K562 (cell line): ENCODE measurements at regions not wholly inside any gene's neighbourhood (a gene's known extent, or its start where the extent isn't known, plus 50 kb on each side); places are given as distances from the start of the nearest gene placed in this dataset.

ENCODE experiments used
- ATAC-seq: fragments of 200-7000 bp; cut with Tn5 transposase; 3 replicates; pipeline ENCODE4 v1.9.1; 2020; ENCODE audit warnings: moderate library complexity
- BruUV-seq: library from RNA; stranded (reverse); fragments of 400-500 nt; replicated peaks from 2 replicates; lab custom pipeline; 2021; lab: Mats Ljungman, UMichigan
- CTCF ChIA-PET: fragments of 300-600 bp; formaldehyde crosslinking; extraction: SDS; loops from one replicate; lab custom pipeline; 2021; ENCODE audit warnings: low intra/inter-chr PET ratio; lab: Yijun Ruan, JAX
- POLR2A ChIA-PET: fragments of 300-600, 350-650 bp; sonication (Branson Sonifier 250); formaldehyde crosslinking; extraction: SDS; loops from one replicate; lab custom pipeline; 2021; ENCODE audit warnings: antibody characterized with exemption, inconsistent platforms; lab: Yijun Ruan, JAX
- DNase-seq, 4 experiments: peaks; one replicate each; pipeline versions ENCODE4 v3.0.0 to v3.0.0-alpha.2; 2011 to 2018; ENCODE audit warnings: low spot score in 3 of 4, mixed read lengths in 3 of 4; ENCODE audit errors: extremely low read depth in 1 of 4
- FAIRE-seq: peaks from 2 replicates; lab custom pipeline; 2011; peaks lifted over from hg19 to GRCh38; lab: Jason Lieb, UNC
- H2AFZ ChIP-seq: 2 replicates; pipeline ENCODE4 v1.6.0; 2011; ENCODE audit warnings: low read depth, low read length, control low read depth, inconsistent platforms
- H3K27ac ChIP-seq: fragments of 200-600 bp; 3 replicates; pipeline ENCODE4 v1.8.0; 2011; ENCODE audit warnings: low read depth, mild to moderate bottlenecking, control low read depth, inconsistent platforms, low read length, moderate library complexity, mixed read lengths; ENCODE audit errors: extremely low read depth
- H3K27me3 ChIP-seq, 2 experiments: fragments of 300-600 bp in 1 of 2; 2 replicates in 1 of 2; 3 replicates in 1 of 2; pipeline versions ENCODE4 v1.6.0 to v1.8.0; 2011; ENCODE audit warnings: inconsistent platforms in 2 of 2, low read length in 2 of 2, mild to moderate bottlenecking in 1 of 2, mixed read lengths in 1 of 2, moderate library complexity in 1 of 2; ENCODE audit not compliant: control insufficient read depth in 2 of 2, insufficient read depth in 2 of 2
- H3K36me3 ChIP-seq: fragments of 300-600 bp; 3 replicates; pipeline ENCODE4 v1.8.0; 2011; ENCODE audit warnings: mild to moderate bottlenecking, low read length, inconsistent platforms; ENCODE audit not compliant: control insufficient read depth, insufficient read depth
- H3K4me1 ChIP-seq, 2 experiments: fragments of 200-600 bp in 1 of 2; replicated peaks in 1 of 2; 2 replicates in 1 of 2; 3 replicates in 1 of 2; pipeline versions ENCODE4 v1.5.1 to v1.8.0; 2011; ENCODE audit warnings: inconsistent platforms in 2 of 2, low read length in 2 of 2, mild to moderate bottlenecking in 1 of 2, mixed read lengths in 1 of 2, moderate library complexity in 1 of 2; ENCODE audit not compliant: control insufficient read depth in 2 of 2, insufficient read depth in 2 of 2
- H3K4me2 ChIP-seq: 2 replicates; pipeline ENCODE4 v1.6.1; 2011; ENCODE audit warnings: low read length, control low read depth, inconsistent platforms, mixed read lengths; ENCODE audit not compliant: insufficient read depth
- H3K4me3 ChIP-seq: fragments of 200-600 bp; sonication (generic), shearing (Covaris generic); 2 replicates; pipeline ENCODE4 v1.5.1; 2016; ENCODE audit warnings: control low read depth, inconsistent platforms
- H3K79me2 ChIP-seq: fragments of 200-600 bp; 3 replicates; pipeline ENCODE4 v1.8.0; 2011; ENCODE audit warnings: low read length, inconsistent platforms; ENCODE audit not compliant: control insufficient read depth, insufficient read depth
- H3K9ac ChIP-seq, 2 experiments: 2 replicates each; pipeline versions ENCODE4 v1.6.0 to v1.6.1; 2011; ENCODE audit warnings: low read depth in 2 of 2, low read length in 2 of 2, control low read depth in 1 of 2, inconsistent platforms in 1 of 2, mild to moderate bottlenecking in 1 of 2, mixed read lengths in 1 of 2; ENCODE audit not compliant: insufficient read depth in 1 of 2
- H3K9me1 ChIP-seq: one replicate; pipeline ENCODE4 v1.6.0; 2011; ENCODE audit warnings: inconsistent platforms, mild to moderate bottlenecking, low read length, moderate library complexity; ENCODE audit not compliant: control insufficient read depth, insufficient read depth
- H3K9me3 ChIP-seq: replicated peaks from 2 replicates; pipeline ENCODE4 v1.5.1; 2011; ENCODE audit warnings: low read depth, low read length, inconsistent platforms; ENCODE audit not compliant: control insufficient read depth, insufficient read depth
- H4K20me1 ChIP-seq: replicated peaks from 2 replicates; pipeline ENCODE4 v1.6.1; 2011; ENCODE audit warnings: low read length, inconsistent platforms, mixed read lengths; ENCODE audit not compliant: control insufficient read depth, insufficient read depth
- CSDE1 ChIP-seq, 2 experiments: fragments of 450-650 bp; IDR thresholded peaks; 2 replicates each; pipeline ENCODE4 v1.6.1; 2016; ENCODE audit warnings: mild to moderate bottlenecking in 1 of 2
- ERF ChIP-seq: fragments of 450-650 bp; formaldehyde crosslinking; IDR thresholded peaks from 2 replicates; pipeline ENCODE4 v1.4.0; 2020; ENCODE audit warnings: mild to moderate bottlenecking, mixed read lengths
- FOS ChIP-seq: IDR thresholded peaks from 3 replicates; pipeline ENCODE4 v1.6.1; 2011; ENCODE audit not compliant: insufficient read length; ENCODE audit errors: extremely low read depth
- FOXJ3 ChIP-seq: sonication (generic); formaldehyde crosslinking; IDR thresholded peaks from 2 replicates; pipeline ENCODE4 v1.4.0; 2020; ENCODE audit warnings: mild to moderate bottlenecking, missing genetic modification reagents
- NFIC ChIP-seq: fragments of 450-650 bp; IDR thresholded peaks from 2 replicates; pipeline ENCODE4 v1.6.1; 2017; ENCODE audit warnings: mild to moderate bottlenecking, inconsistent platforms
- NFRKB ChIP-seq: fragments of 450-650 bp; IDR thresholded peaks from 2 replicates; pipeline ENCODE4 v1.6.1; 2016; ENCODE audit warnings: low read depth
- NONO ChIP-seq, 2 experiments: fragments of 200-400 bp in 1 of 2; fragments of 450-650 bp in 1 of 2; formaldehyde crosslinking in 1 of 2; IDR thresholded peaks; 2 replicates each; pipeline ENCODE4 v1.6.1; 2017; ENCODE audit warnings: low read depth in 2 of 2, mild to moderate bottlenecking in 2 of 2, moderate library complexity in 2 of 2, low read length in 1 of 2
- TAF9B ChIP-seq: fragments of 450-650 bp; IDR thresholded peaks from 2 replicates; pipeline ENCODE4 v1.6.1; 2018; ENCODE audit warnings: mild to moderate bottlenecking; ENCODE audit not compliant: partially characterized antibody
- ZBED1 ChIP-seq: IDR thresholded peaks from 2 replicates; pipeline ENCODE4 v1.6.1; 2014
- ZKSCAN8 ChIP-seq: fragments of 200-800 bp; sonication (Bioruptor generic); IDR thresholded peaks from 2 replicates; pipeline ENCODE4 v1.6.1; 2016; ENCODE audit warnings: missing genetic modification characterization, missing compliant biosample characterization
- ZNF263 ChIP-seq: sonication (generic); formaldehyde crosslinking; IDR thresholded peaks from 2 replicates; pipeline ENCODE4 v1.8.0; 2022; ENCODE audit warnings: mild to moderate bottlenecking, missing genetic modification reagents, borderline replicate concordance
- ZNF274 ChIP-seq: IDR thresholded peaks from 2 replicates; pipeline ENCODE4 v1.6.1; 2011; ENCODE audit warnings: low read depth, mild to moderate bottlenecking, low read length, moderate library complexity, borderline replicate concordance
- WGBS: fragments of 100-300 bp; shearing (Covaris generic); methylation state at CpG from one replicate; pipeline ENCODE4 v1.1.6; 2016; ENCODE audit warnings: low coverage, mixed read lengths; ENCODE audit not compliant: insufficient coverage; ENCODE audit errors: missing lambda C conversion rate; 5-methylcytosine and 5-hydroxymethylcytosine counted together
- in situ Hi-C: fragments of 300-500 bp; cut with MboI; formaldehyde crosslinking; loops from 4 replicates; pipeline ENCODE4 v1.15.0; 2018; ENCODE audit warnings: inconsistent platforms, mixed read lengths
- intact Hi-C: fragments of 100-400 bp; cut with micrococcal nuclease; formaldehyde crosslinking; loops from 2 replicates; pipeline ENCODE4 v1.14.2; 2022
- TF ChIP-seq, protein P1 (sequence below): sonication (generic); formaldehyde crosslinking; IDR thresholded peaks from 2 replicates; pipeline ENCODE4 v1.8.0; 2022; ENCODE audit warnings: missing genetic modification reagents, mild to moderate bottlenecking, borderline replicate concordance
- TF ChIP-seq, protein P2 (sequence below): fragments of 200-400 bp; formaldehyde crosslinking; IDR thresholded peaks from 2 replicates; pipeline ENCODE4 v1.6.1; 2017; ENCODE audit warnings: mild to moderate bottlenecking, low read depth, low read length, moderate library complexity

DNA sequence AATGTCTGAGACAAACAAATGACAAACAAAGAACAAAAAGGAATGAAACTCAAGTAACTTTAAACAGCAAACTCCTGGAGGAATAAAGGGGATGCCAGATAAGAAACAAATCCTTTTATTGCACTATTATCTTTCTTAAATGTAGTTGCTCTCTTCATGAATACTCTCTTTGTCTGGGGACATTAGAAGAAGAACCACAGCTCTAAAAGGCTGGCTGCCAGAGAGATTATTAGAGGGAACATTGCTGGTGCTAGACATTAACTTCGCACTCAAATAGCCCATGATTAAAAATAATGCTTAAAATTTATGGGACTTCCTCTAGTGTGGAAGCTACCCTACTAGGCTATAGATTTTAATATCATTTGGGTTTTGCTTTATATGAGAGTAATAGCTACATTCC is 1330.4 kb downstream of the XPNPEP1 start:
- H3K27ac ChIP-seq: no peak overlapping the region
- in situ Hi-C loops (no loop called here), intact Hi-C loops (no loop called here)
- H3K27me3 ChIP-seq: no peaks in the 10 kb centered on the region
- H3K9ac ChIP-seq: no peak overlapping the region
- no peak overlapping the region for H2AFZ ChIP-seq
- ChIA-PET CTCF (no interaction called here), POLR2A (no interaction called here)
- 0% methylated on average over 1 of the region's 1 CpG for WGBS
- H3K4me1 ChIP-seq: no peaks in the 10 kb centered on the region
- DNase-seq: no peak
- BruUV-seq: no TSS peak
- ATAC-seq: no peak
- H3K4me3 ChIP-seq: no peak overlapping the region
- no peaks in the 10 kb centered on the region for H3K79me2 ChIP-seq
- H3K36me3 ChIP-seq: no peaks in the 10 kb centered on the region
- no peak for TF ChIP-seq FOXJ3 (CRISPR knock-in tag)
- no peak for TF ChIP-seq ZNF263 (CRISPR knock-in tag)
- TF ChIP-seq ERF (CRISPR knock-in tag): no peak
- TF ChIP-seq, protein P1, sequence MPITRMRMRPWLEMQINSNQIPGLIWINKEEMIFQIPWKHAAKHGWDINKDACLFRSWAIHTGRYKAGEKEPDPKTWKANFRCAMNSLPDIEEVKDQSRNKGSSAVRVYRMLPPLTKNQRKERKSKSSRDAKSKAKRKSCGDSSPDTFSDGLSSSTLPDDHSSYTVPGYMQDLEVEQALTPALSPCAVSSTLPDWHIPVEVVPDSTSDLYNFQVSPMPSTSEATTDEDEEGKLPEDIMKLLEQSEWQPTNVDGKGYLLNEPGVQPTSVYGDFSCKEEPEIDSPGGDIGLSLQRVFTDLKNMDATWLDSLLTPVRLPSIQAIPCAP (CRISPR knock-in tag): no peak
- no peak for TF ChIP-seq CSDE1 (IDR thresholded peaks at IDR 0.05)
- no peak for TF ChIP-seq ZKSCAN8 (CRISPR knock-in tag)
- TF ChIP-seq NFIC: no peak
- no peak for TF ChIP-seq ZBED1
- TF ChIP-seq ZNF274: no peak
- no peak for TF ChIP-seq NFRKB
- TF ChIP-seq, protein P2, sequence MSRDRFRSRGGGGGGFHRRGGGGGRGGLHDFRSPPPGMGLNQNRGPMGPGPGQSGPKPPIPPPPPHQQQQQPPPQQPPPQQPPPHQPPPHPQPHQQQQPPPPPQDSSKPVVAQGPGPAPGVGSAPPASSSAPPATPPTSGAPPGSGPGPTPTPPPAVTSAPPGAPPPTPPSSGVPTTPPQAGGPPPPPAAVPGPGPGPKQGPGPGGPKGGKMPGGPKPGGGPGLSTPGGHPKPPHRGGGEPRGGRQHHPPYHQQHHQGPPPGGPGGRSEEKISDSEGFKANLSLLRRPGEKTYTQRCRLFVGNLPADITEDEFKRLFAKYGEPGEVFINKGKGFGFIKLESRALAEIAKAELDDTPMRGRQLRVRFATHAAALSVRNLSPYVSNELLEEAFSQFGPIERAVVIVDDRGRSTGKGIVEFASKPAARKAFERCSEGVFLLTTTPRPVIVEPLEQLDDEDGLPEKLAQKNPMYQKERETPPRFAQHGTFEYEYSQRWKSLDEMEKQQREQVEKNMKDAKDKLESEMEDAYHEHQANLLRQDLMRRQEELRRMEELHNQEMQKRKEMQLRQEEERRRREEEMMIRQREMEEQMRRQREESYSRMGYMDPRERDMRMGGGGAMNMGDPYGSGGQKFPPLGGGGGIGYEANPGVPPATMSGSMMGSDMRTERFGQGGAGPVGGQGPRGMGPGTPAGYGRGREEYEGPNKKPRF: no peak
- TF ChIP-seq TAF9B: no peak
- TF ChIP-seq NONO (IDR thresholded peaks at IDR 0.05; ENCODE audit: low read depth in 2 of 2, low read length in 1 of 2): no peak
- no peak for TF ChIP-seq FOS
- no peaks in the 10 kb centered on the region for H4K20me1 ChIP-seq
- H3K9me3 ChIP-seq: no peaks in the 10 kb centered on the region
- no peaks in the 10 kb centered on the region for H3K9me1 ChIP-seq
- no peak for FAIRE-seq
- H3K4me2 ChIP-seq: no peak overlapping the region
